Ascending aorta (tissue), 2 donors: ENCODE measurements at regions not wholly inside any gene's neighbourhood (a gene's known extent, or its start where the extent isn't known, plus 50 kb on each side); places are given as distances from the start of the nearest gene placed in this dataset.

Experiments used
- DNase-seq, 2 donors: peaks; one replicate each; pipeline ENCODE4 v3.0.0-alpha.2; 2019; ENCODE audit warnings: low spot score in 2 of 2
- H3K27ac ChIP-seq, 2 donors: fragments of 200-600 bp; sonication (generic); one replicate each; pipeline ENCODE4 v1.5.1; 2016 to 2017; ENCODE audit warnings: mild to moderate bottlenecking in 1 of 2
- H3K27me3 ChIP-seq: fragments of 200-600 bp; sonication (generic); one replicate; pipeline ENCODE4 v1.5.1; 2017
- H3K36me3 ChIP-seq, 2 donors: fragments of 200-600 bp; sonication (generic); one replicate each; pipeline ENCODE4 v1.5.1; 2016
- H3K4me1 ChIP-seq, 2 donors: fragments of 200-600 bp; sonication (generic); one replicate each; pipeline ENCODE4 v1.5.1; 2016 to 2017; ENCODE audit warnings: mild to moderate bottlenecking in 1 of 2
- H3K4me3 ChIP-seq, 2 donors: fragments of 200-600 bp; sonication (generic); one replicate each; pipeline ENCODE4 v1.5.1; 2016 to 2017; ENCODE audit warnings: mild to moderate bottlenecking in 1 of 2
- H3K9me3 ChIP-seq, 2 donors: fragments of 200-600 bp; sonication (generic); one replicate each; pipeline ENCODE4 v1.5.1; 2016
- intact Hi-C: fragments of 100-400 bp; cut with DNase I; formaldehyde crosslinking; loops from one replicate; pipeline ENCODE4 v1.15.1; 2023
- TF ChIP-seq, protein P1 (sequence below), 3 experiments: fragments of 200-600 bp in 2 of 3; fragments of 450-650 bp in 1 of 3; sonication (generic) in 2 of 3; IDR thresholded peaks; one replicate each; pipeline ENCODE4 v1.5.1; 2016 to 2019; ENCODE audit warnings: antibody characterized with exemption in 3 of 3, mild to moderate bottlenecking in 1 of 3, moderate library complexity in 1 of 3

- no peak overlapping the region for H3K4me3 ChIP-seq
- no peaks in the 10 kb centered on the region for H3K4me1 ChIP-seq
- no peaks in the 10 kb centered on the region for H3K27me3 ChIP-seq
- TF ChIP-seq, protein P1, sequence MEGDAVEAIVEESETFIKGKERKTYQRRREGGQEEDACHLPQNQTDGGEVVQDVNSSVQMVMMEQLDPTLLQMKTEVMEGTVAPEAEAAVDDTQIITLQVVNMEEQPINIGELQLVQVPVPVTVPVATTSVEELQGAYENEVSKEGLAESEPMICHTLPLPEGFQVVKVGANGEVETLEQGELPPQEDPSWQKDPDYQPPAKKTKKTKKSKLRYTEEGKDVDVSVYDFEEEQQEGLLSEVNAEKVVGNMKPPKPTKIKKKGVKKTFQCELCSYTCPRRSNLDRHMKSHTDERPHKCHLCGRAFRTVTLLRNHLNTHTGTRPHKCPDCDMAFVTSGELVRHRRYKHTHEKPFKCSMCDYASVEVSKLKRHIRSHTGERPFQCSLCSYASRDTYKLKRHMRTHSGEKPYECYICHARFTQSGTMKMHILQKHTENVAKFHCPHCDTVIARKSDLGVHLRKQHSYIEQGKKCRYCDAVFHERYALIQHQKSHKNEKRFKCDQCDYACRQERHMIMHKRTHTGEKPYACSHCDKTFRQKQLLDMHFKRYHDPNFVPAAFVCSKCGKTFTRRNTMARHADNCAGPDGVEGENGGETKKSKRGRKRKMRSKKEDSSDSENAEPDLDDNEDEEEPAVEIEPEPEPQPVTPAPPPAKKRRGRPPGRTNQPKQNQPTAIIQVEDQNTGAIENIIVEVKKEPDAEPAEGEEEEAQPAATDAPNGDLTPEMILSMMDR (IDR thresholded peaks at IDR 0.05) = no peak
- H3K27ac ChIP-seq = no peak overlapping the region
- intact Hi-C loops = no loop called here
- no peak for DNase-seq
- H3K36me3 ChIP-seq = no peaks in the 10 kb centered on the region
- peaks cover 0 to 5% of the 10 kb centered on the region in 2 donors for H3K9me3 ChIP-seq
Measured at GRCh38 chr12:42767998-42768397, 178.5 kb upstream of the PRICKLE1 start.

GRCh38 chr12:42767326-42767954 is 177.9 kb upstream of the PRICKLE1 start:
- DNase-seq = no peak
- Histone ChIP-seq H3K36me3 (no peaks in the 10 kb centered on the region), H3K4me1 (no peaks in the 10 kb centered on the region), H3K27ac (no peak overlapping the region), H3K27me3 (no peaks in the 10 kb centered on the region), H3K4me3 (no peak overlapping the region), H3K9me3 (peaks cover 0 to 3% of the 10 kb centered on the region in 2 donors)
- intact Hi-C loops = no loop called here
- TF ChIP-seq, protein P1 (IDR thresholded peaks at IDR 0.05) = no peak

GRCh38 chr12:42766754-42767153 is 177.2 kb upstream of the PRICKLE1 start:
- Histone ChIP-seq H3K27ac (no peak overlapping the region), H3K27me3 (no peaks in the 10 kb centered on the region), H3K36me3 (no peaks in the 10 kb centered on the region), H3K4me1 (no peaks in the 10 kb centered on the region), H3K4me3 (no peak overlapping the region), H3K9me3 (no peaks in the 10 kb centered on the region)
- DNase-seq = no peak
- intact Hi-C loops = no loop called here
- TF ChIP-seq, protein P1 (IDR thresholded peaks at IDR 0.05) = no peak

DNA sequence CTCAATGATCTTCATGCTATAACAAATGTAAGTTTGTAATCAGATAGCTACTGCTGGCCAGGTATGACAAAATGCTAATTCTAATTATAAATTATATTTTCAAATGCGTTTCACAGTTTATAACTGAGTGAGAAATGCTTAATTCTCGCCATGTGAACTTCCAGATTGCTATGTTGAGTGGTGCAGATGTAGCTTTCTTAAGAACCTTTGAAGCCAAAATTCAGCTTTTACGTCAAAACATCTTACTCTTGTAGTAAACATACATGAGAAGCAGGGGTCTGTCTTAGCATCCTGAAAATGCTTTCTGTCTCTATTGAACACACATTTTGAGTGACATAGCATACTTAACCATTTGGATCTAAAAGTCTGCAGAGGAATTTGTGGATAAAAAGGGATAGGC is 176.5 kb upstream of the PRICKLE1 start:
- Histone ChIP-seq H3K27me3 (no peaks in the 10 kb centered on the region), H3K4me1 (no peaks in the 10 kb centered on the region), H3K9me3 (no peaks in the 10 kb centered on the region), H3K4me3 (no peak overlapping the region), H3K36me3 (no peaks in the 10 kb centered on the region), H3K27ac (no peak overlapping the region)
- no peak for DNase-seq
- TF ChIP-seq, protein P1 (IDR thresholded peaks at IDR 0.05) = no peak
- intact Hi-C loops = no loop called here

- no peak for DNase-seq
- Histone ChIP-seq H3K4me3 (no peak overlapping the region), H3K4me1 (peaks cover 0 to 3% of the 10 kb centered on the region in 2 donors), H3K27ac (no peak overlapping the region), H3K36me3 (no peaks in the 10 kb centered on the region), H3K9me3 (no peaks in the 10 kb centered on the region), H3K27me3 (no peaks in the 10 kb centered on the region)
- intact Hi-C loops = no loop called here
- TF ChIP-seq, protein P1 (IDR thresholded peaks at IDR 0.05) = no peak
Measured at GRCh38 chr12:42763682-42764081, 174.1 kb upstream of the PRICKLE1 start.
